Aorta (tissue), 5 donors: ENCODE measurements at regions not wholly inside any gene's neighbourhood (a gene's known extent, or its start where the extent isn't known, plus 50 kb on each side); places are given as distances from the start of the nearest gene placed in this dataset.

ENCODE experiments used
- ATAC-seq: fragments of 200-7000 bp; cut with Tn5 transposase; one replicate; pipeline ENCODE4 v1.9.1; 2022; ENCODE audit warnings: moderate library complexity; ENCODE audit not compliant: low FRiP score
- DNase-seq, 2 donors: peaks; one replicate each; pipeline ENCODE4 v3.0.0-alpha.2; 2020
- H3K27ac ChIP-seq, 2 donors: one replicate each; pipeline ENCODE4 v1.5.1; 2013; ENCODE audit warnings: low read length in 2 of 2, mild to moderate bottlenecking in 2 of 2, moderate library complexity in 2 of 2, control low read depth in 1 of 2, inconsistent platforms in 1 of 2, low read depth in 1 of 2
- H3K27me3 ChIP-seq, 2 donors: one replicate each; pipeline ENCODE4 v1.6.1; 2013; ENCODE audit warnings: control low read depth in 1 of 2, low read length in 1 of 2, mild to moderate bottlenecking in 1 of 2, moderate library complexity in 1 of 2; ENCODE audit not compliant: insufficient read depth in 2 of 2, control insufficient read depth in 1 of 2
- H3K36me3 ChIP-seq, 2 donors: one replicate each; pipeline ENCODE4 v1.6.1; 2013; ENCODE audit warnings: control low read depth in 1 of 2, low read length in 1 of 2, mild to moderate bottlenecking in 1 of 2; ENCODE audit not compliant: insufficient read depth in 2 of 2, control insufficient read depth in 1 of 2
- H3K4me1 ChIP-seq, 2 donors: one replicate each; pipeline ENCODE4 v1.6.1; 2013; ENCODE audit warnings: low read length in 2 of 2, control low read depth in 1 of 2, mild to moderate bottlenecking in 1 of 2, moderate library complexity in 1 of 2; ENCODE audit not compliant: insufficient read depth in 2 of 2, control insufficient read depth in 1 of 2
- H3K4me3 ChIP-seq, 2 donors: one replicate each; pipeline ENCODE4 v1.5.1; 2013; ENCODE audit warnings: low read length in 2 of 2, control low read depth in 1 of 2, mild to moderate bottlenecking in 1 of 2
- H3K9me3 ChIP-seq: one replicate; pipeline ENCODE4 v1.6.1; 2013; ENCODE audit warnings: mild to moderate bottlenecking, low read length; ENCODE audit not compliant: control insufficient read depth
- WGBS, 2 donors: extraction: QIAGEN DNeasy Blood & Tissue Kit; methylation state at CpG; one replicate each; pipeline ENCODE4 v1.1.7; 2013; 5-methylcytosine and 5-hydroxymethylcytosine counted together
- intact Hi-C, 2 donors: fragments of 100-400 bp; cut with DNase I; formaldehyde crosslinking; loops; one replicate each; pipeline versions ENCODE4 v1.14.2 to v1.15.0; 2022
- donor health status: healthy with polysubstance abuse.
- donor health status: Bipolar disorder and iron deficiency.
- donor health status: DM: no; HTN: no; CAD: no.
- donor health status: DM: no; HTN: no; CAD: no.
- donor health status: DM: yes; HTN: yes; CAD: no.

GRCh38 chr7:16021851-16022250 is 335.4 kb upstream of the MEOX2 start:
- WGBS, 2 donors: 49 to 55% methylated on average over 1 of the region's 1 CpG
- Histone ChIP-seq H3K9me3 (no peaks in the 10 kb centered on the region), H3K27me3 (no peaks in the 10 kb centered on the region), H3K4me3 (no peak overlapping the region), H3K27ac (no peak overlapping the region), H3K36me3 (no peaks in the 10 kb centered on the region), H3K4me1 (peaks cover 0 to 4% of the 10 kb centered on the region in 2 donors)
- DNase-seq (no peak), ATAC-seq (peak; percentile 11)
- intact Hi-C loops: no loop called here

- Histone ChIP-seq H3K27ac (no peak overlapping the region), H3K9me3 (no peaks in the 10 kb centered on the region), H3K4me1 (no peaks in the 10 kb centered on the region), H3K36me3 (no peaks in the 10 kb centered on the region), H3K27me3 (no peaks in the 10 kb centered on the region), H3K4me3 (no peak overlapping the region)
- no peak for ATAC-seq
- intact Hi-C loops: no loop called here
- no peak for DNase-seq
Observed at GRCh38 chr7:16015981-16016380, 329.5 kb upstream of the MEOX2 start.

GRCh38 chr7:16014031-16014430 is 327.5 kb upstream of the MEOX2 start:
- ATAC-seq: no peak
- no peaks in the 10 kb centered on the region for H3K4me1 ChIP-seq
- H3K36me3 ChIP-seq: no peaks in the 10 kb centered on the region
- 74 to 79% methylated on average over 2 of the region's 2 CpGs for WGBS, 2 donors
- peaks cover 1% of the 10 kb centered on the region for H3K9me3 ChIP-seq
- no peaks in the 10 kb centered on the region for H3K27me3 ChIP-seq
- intact Hi-C loops: no loop called here
- no peak for DNase-seq
- H3K27ac ChIP-seq: no peak overlapping the region
- H3K4me3 ChIP-seq: no peak overlapping the region

- no peak overlapping the region for H3K4me3 ChIP-seq
- ATAC-seq (no peak), DNase-seq (no peak)
- 83 to 85% methylated on average over 2 of the region's 2 CpGs for WGBS, 2 donors
- no peaks in the 10 kb centered on the region for H3K4me1 ChIP-seq
- peaks cover 1% of the 10 kb centered on the region for H3K9me3 ChIP-seq
- H3K27me3 ChIP-seq: no peaks in the 10 kb centered on the region
- intact Hi-C loops: no loop called here
- no peaks in the 10 kb centered on the region for H3K36me3 ChIP-seq
- H3K27ac ChIP-seq: no peak overlapping the region
Observed at GRCh38 chr7:16007911-16008310, 321.4 kb upstream of the MEOX2 start.

- ATAC-seq (no peak), DNase-seq (no peak)
- H3K4me1 ChIP-seq: no peaks in the 10 kb centered on the region
- no peak overlapping the region for H3K27ac ChIP-seq
- intact Hi-C loops: no loop called here
- H3K36me3 ChIP-seq: no peaks in the 10 kb centered on the region
- WGBS, 2 donors: 86 to 95% methylated on average over 1 of the region's 1 CpG
- H3K27me3 ChIP-seq: no peaks in the 10 kb centered on the region
- no peaks in the 10 kb centered on the region for H3K9me3 ChIP-seq
- H3K4me3 ChIP-seq: no peak overlapping the region
Observed at GRCh38 chr7:16004702-16005101, 318.2 kb upstream of the MEOX2 start.

- DNase-seq (no peak), ATAC-seq (no peak)
- H3K9me3 ChIP-seq: no peaks in the 10 kb centered on the region
- no peak overlapping the region for H3K4me3 ChIP-seq
- intact Hi-C loops: no loop called here
- no peaks in the 10 kb centered on the region for H3K27me3 ChIP-seq
- no peaks in the 10 kb centered on the region for H3K4me1 ChIP-seq
- no peaks in the 10 kb centered on the region for H3K36me3 ChIP-seq
- 97 to 98% methylated on average over 5 of the region's 5 CpGs for WGBS, 2 donors
- no peak overlapping the region for H3K27ac ChIP-seq
Observed at GRCh38 chr7:16001477-16001876, 315.0 kb upstream of the MEOX2 start.

GRCh38 chr7:15998617-15999016 is 312.1 kb upstream of the MEOX2 start:
- no peaks in the 10 kb centered on the region for H3K36me3 ChIP-seq
- no peak overlapping the region for H3K27ac ChIP-seq
- WGBS, 2 donors: 44 to 51% methylated on average over 1 of the region's 1 CpG
- no peak for DNase-seq
- no peaks in the 10 kb centered on the region for H3K27me3 ChIP-seq
- H3K4me1 ChIP-seq: no peaks in the 10 kb centered on the region
- no peak overlapping the region for H3K4me3 ChIP-seq
- intact Hi-C loops: no loop called here
- H3K9me3 ChIP-seq: no peaks in the 10 kb centered on the region
- no peak for ATAC-seq

GRCh38 chr7:15995027-15995426 is 308.5 kb upstream of the MEOX2 start:
- DNase-seq (no peak), ATAC-seq (no peak)
- H3K4me3 ChIP-seq: no peak overlapping the region
- intact Hi-C loops: no loop called here
- no peaks in the 10 kb centered on the region for H3K36me3 ChIP-seq
- no peaks in the 10 kb centered on the region for H3K4me1 ChIP-seq
- no peak overlapping the region for H3K27ac ChIP-seq
- WGBS, 2 donors: 100% methylated on average over 1 of the region's 1 CpG
- H3K27me3 ChIP-seq: no peaks in the 10 kb centered on the region
- no peaks in the 10 kb centered on the region for H3K9me3 ChIP-seq

- H3K27me3 ChIP-seq: no peaks in the 10 kb centered on the region
- H3K36me3 ChIP-seq: no peaks in the 10 kb centered on the region
- no peaks in the 10 kb centered on the region for H3K4me1 ChIP-seq
- H3K9me3 ChIP-seq: no peaks in the 10 kb centered on the region
- 65 to 79% methylated on average over 5 of the region's 5 CpGs for WGBS, 2 donors
- intact Hi-C loops: loop anchor here in 1 of 2 donors (10.0 kb wide), 1 partner anchor 66 kb away; no protein-coding TSS in a partner anchor
- no peak overlapping the region for H3K27ac ChIP-seq
- no peak overlapping the region for H3K4me3 ChIP-seq
- DNase-seq: no peak
- no peak for ATAC-seq
Observed at GRCh38 chr7:15989194-15989593, 302.7 kb upstream of the MEOX2 start.
